ENCODE measurements at regions not wholly inside any gene's neighbourhood (a gene's known extent, or its start where the extent isn't known, plus 50 kb on each side); places are given as distances from the start of the nearest gene placed in this dataset.

DNA sequence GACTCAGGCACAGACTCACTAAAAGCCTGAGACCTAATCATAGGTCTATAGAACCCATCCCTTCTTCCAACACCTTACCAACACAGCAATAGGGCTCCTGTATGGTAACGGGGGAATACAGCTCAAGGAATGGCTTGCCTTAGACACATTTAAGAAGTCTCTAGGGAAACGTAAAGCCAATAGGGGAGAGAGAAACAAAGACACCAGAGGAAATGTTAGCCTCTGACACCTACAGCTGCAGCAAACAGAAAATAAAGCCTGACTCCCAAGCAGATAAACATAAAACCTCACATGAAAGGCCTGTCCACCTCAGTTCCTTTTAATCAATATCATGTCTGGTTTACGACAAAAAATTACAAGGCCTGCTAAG, 51.1 kb upstream of the NCOA1 start:
- Histone ChIP-seq H3K9ac (ENCODE audit: low read length) (no peak overlapping the region), H3K4me1 (ENCODE audit: control insufficient read depth, insufficient read depth, low read length) (peaks cover 14% of the 10 kb centered on the region), H3K4me3 (ENCODE audit: low read length) (no peak overlapping the region), H3K36me3 (ENCODE audit: control insufficient read depth, insufficient read depth, low read length) (no peaks in the 10 kb centered on the region), H3K27ac (ENCODE audit: low read depth, low read length) (no peak overlapping the region), H3K27me3 (ENCODE audit: control insufficient read depth, insufficient read depth, low read length) (no peaks in the 10 kb centered on the region)

DNA sequence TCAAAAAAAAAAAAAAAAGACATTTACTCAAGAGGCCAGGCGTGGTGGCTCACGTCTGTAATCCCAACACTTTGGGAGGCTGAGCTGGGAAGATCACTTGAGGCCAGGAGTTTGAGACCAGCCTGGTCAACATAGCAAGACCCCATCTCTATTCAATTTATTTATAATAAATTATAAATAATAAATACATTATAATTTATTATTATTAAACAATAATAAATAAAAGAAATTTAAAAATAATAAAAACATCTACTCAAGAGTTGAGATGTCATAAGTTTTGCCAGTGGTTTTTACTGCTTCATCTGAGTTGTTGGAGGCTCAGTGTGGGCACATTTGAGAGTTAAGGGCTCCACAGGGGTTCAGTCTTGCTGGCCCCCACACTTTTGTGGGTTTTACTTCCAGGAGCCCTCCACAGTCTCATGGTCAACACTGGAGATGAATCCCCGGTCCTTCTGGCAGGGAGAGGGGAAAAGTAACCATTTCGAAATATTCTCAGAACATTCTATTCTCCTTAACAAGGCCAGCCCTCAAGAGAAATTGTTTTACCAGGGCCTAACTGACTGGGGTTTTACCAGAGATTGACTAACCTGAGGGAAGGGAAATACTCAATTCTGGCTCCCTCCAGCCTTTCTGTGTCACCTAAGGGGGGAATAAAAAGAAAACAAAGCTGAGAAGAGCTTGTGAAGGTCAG, 51.6 kb upstream of the NCOA1 start:
- H3K4me1 ChIP-seq (ENCODE audit: control insufficient read depth, insufficient read depth, low read length): peaks cover 16% of the 10 kb centered on the region
- H3K4me3 ChIP-seq (ENCODE audit: low read length): no peak overlapping the region
- H3K36me3 ChIP-seq (ENCODE audit: control insufficient read depth, insufficient read depth, low read length): no peaks in the 10 kb centered on the region
- H3K27ac ChIP-seq (ENCODE audit: low read depth, low read length): no peak overlapping the region
- no peak overlapping the region for H3K9ac ChIP-seq (ENCODE audit: low read length)
- no peaks in the 10 kb centered on the region for H3K27me3 ChIP-seq (ENCODE audit: control insufficient read depth, insufficient read depth, low read length)

DNA sequence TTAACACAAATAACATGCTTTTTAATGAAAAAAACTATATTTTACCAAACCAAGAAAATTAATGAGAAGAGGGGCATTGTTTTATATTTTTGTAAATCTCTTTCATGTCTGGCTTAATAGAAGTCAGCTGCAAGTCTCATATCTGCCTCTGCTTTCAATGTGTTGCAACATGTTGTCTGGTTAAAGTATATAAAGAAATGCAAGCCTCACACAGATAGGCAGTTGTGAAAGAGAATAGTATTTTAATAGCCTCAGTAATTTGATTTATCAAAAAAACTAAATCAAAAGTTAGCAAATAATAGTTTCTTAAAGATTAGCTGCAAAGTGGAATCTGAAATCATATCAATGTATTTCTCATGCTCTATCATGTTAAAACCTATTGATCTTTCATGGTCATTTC, 52.9 kb upstream of the NCOA1 start:
- Histone ChIP-seq H3K4me3 (ENCODE audit: low read length) (no peak overlapping the region), H3K27ac (ENCODE audit: low read depth, low read length) (no peak overlapping the region)

DNA sequence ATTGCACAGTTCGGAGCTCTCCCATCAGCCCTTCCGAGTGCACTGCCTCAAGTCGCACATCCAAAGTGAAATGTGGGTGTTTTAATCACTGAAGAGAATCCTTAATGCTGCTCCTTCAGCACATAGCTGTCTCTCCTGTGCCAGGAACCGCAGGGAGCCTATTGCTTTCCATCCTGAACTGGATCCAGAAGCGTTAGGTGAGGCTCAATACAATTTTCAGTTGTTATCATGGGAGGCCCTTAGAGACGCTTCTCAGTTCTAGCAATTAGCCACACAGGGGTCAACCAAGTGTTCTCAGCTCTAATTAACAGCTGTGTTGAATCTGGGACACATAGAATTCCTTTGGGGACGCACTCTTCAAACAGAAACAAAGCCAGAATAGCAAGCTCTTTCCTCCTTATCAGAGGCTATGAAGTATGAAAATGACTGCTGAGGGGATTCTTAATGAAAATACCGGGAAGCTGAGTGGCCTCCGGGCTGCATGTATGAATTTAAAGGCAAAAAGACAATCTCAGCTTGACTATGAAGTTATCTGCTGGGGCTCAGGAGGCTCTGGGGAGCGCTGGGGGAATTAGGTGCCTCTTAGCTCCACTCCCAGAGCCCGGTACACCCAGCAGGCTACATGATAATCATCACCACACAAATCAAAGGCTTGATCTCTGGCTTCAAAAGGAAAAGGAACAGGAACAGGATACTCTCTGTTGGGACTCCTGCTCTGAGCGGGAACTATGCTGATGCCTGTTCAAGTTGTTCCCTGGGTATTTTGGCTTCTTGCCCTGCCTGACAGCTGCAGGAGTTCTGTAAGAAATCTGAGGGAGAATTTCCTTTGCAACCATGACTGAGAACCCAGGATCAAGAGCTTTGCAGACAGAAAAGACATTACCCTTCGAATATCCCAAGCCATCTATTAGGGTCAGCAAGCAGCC, 55.4 kb upstream of the NCOA1 start:
- no peaks in the 10 kb centered on the region for H3K36me3 ChIP-seq (ENCODE audit: control insufficient read depth, insufficient read depth, low read length)
- no peak overlapping the region for H3K4me3 ChIP-seq (ENCODE audit: low read length)
- no peaks in the 10 kb centered on the region for H3K27me3 ChIP-seq (ENCODE audit: control insufficient read depth, insufficient read depth, low read length)
- H3K9ac ChIP-seq (ENCODE audit: low read length): no peak overlapping the region
- H3K27ac ChIP-seq (ENCODE audit: low read depth, low read length): peak overlapping the region; percentile 58
- H3K4me1 ChIP-seq (ENCODE audit: control insufficient read depth, insufficient read depth, low read length): peaks cover 16% of the 10 kb centered on the region

More for the DNA sequence above, 52.9 kb upstream of the NCOA1 start:
- Histone ChIP-seq H3K36me3 (ENCODE audit: control insufficient read depth, insufficient read depth, low read length) (no peaks in the 10 kb centered on the region), H3K4me1 (ENCODE audit: control insufficient read depth, insufficient read depth, low read length) (peaks cover 16% of the 10 kb centered on the region), H3K27me3 (ENCODE audit: control insufficient read depth, insufficient read depth, low read length) (no peaks in the 10 kb centered on the region), H3K9ac (ENCODE audit: low read length) (no peak overlapping the region)

DNA sequence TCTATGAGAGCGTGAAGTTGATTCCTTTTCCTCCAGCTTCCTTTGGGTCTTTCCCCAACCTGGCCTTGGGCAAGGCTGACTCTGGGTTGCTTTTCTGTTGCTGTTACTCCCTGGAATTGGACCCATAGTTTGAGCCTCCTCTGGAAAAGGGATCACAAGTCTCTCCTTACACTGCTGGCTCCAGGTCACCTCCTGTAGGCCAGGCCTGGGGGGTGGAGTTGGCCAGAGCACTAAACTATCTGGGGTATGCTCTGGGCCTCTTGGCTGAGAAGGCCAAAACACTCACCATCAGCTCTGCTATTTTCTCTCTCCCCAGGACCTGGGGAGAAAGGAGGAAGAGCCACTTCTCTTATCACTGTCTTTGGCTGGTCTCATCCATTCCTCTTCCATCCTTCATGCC, 56.5 kb upstream of the NCOA1 start:
- Histone ChIP-seq H3K4me3 (ENCODE audit: low read length) (no peak overlapping the region), H3K4me1 (ENCODE audit: control insufficient read depth, insufficient read depth, low read length) (peaks cover 16% of the 10 kb centered on the region), H3K27ac (ENCODE audit: low read depth, low read length) (no peak overlapping the region), H3K27me3 (ENCODE audit: control insufficient read depth, insufficient read depth, low read length) (no peaks in the 10 kb centered on the region), H3K9ac (ENCODE audit: low read length) (no peak overlapping the region), H3K36me3 (ENCODE audit: control insufficient read depth, insufficient read depth, low read length) (no peaks in the 10 kb centered on the region)

DNA sequence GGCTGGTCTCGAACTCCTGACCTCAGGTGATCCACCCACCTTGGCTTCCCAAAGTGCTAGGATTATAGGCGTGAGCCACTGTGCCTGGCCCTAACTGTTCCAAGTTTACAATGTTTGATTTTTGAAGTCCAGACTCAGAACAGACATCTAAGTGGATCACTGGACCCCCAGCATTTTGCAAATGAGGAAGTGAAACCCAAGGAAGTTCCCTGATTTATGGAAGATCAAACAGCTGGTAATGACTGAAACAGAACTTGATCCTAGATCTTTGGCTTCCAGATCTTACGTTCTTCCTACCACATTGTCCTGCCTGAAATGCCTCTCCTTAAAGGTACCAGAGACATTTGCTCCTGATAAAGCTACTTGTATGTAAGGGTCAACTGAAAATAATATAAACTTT, 58.3 kb upstream of the NCOA1 start:
- Histone ChIP-seq H3K9ac (ENCODE audit: low read length) (no peak overlapping the region), H3K36me3 (ENCODE audit: control insufficient read depth, insufficient read depth, low read length) (no peaks in the 10 kb centered on the region), H3K27ac (ENCODE audit: low read depth, low read length) (no peak overlapping the region), H3K4me3 (ENCODE audit: low read length) (no peak overlapping the region), H3K27me3 (ENCODE audit: control insufficient read depth, insufficient read depth, low read length) (no peaks in the 10 kb centered on the region), H3K4me1 (ENCODE audit: control insufficient read depth, insufficient read depth, low read length) (peaks cover 20% of the 10 kb centered on the region)

DNA sequence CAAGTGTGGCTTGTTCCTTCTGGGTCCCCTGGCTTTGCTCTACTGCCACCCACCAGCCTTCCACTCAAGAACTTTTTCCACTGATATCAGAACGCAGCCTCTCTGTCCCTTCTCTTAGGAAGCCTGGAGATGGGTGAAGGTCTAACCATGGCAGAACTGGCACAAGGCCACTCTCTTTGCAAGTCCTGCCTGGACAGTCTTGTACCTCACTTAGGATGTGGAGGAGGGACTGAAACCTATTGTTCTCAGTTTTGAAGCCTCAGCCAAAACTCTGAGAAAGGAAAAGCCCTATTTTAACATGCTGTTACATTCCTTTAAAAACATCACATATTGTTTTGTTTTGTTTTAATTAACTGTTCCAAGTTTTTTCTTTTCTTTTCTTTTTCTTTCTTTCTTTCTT, 58.9 kb upstream of the NCOA1 start:
- Histone ChIP-seq H3K27me3 (ENCODE audit: control insufficient read depth, insufficient read depth, low read length) (no peaks in the 10 kb centered on the region), H3K4me3 (ENCODE audit: low read length) (no peak overlapping the region), H3K36me3 (ENCODE audit: control insufficient read depth, insufficient read depth, low read length) (no peaks in the 10 kb centered on the region), H3K4me1 (ENCODE audit: control insufficient read depth, insufficient read depth, low read length) (peaks cover 20% of the 10 kb centered on the region), H3K27ac (ENCODE audit: low read depth, low read length) (no peak overlapping the region), H3K9ac (ENCODE audit: low read length) (no peak overlapping the region)

DNA sequence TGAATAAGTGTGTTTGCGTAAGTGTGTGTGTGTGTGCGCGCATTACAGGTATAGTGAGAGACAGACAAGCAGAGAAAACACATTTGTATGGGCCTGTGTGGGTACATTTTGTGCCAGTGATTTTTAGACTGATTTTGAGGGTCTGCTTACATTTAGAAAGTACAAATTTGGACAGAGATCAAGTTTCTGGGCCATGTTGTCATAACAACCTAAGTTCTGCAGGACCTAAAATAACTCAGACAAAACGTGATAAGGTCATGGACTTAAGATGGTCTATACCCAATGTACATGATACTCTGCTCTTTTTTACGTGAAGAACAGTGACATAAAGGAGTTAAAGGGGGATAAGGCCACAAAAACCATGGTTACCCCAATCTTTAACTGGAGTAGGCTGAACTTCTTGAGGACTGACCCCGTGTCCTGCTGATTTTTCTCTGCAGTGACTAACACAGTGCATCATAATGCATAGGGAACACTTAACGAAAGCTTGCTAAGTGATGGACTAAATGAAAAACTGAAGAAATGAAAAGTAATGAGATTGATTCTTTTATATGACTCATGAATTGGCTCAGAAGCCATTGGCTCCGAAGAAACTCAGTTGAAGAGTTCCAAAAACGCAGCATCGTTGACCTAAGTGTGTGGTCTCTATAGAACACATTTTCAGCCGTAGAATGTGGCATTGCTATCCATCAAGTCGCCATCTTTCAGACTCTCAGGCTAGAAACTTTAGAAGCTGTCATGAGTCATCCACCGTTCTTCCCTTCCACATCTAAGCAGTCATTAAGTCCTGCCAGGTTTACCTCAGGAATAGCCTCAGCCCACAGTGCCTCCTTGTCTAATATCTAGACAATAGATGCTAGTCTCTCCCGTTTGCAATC, 61.6 kb upstream of the NCOA1 start:
- H3K4me3 ChIP-seq (ENCODE audit: low read length): no peak overlapping the region
- H3K27ac ChIP-seq (ENCODE audit: low read depth, low read length): no peak overlapping the region
- peaks cover 4% of the 10 kb centered on the region for H3K4me1 ChIP-seq (ENCODE audit: control insufficient read depth, insufficient read depth, low read length)
- no peaks in the 10 kb centered on the region for H3K36me3 ChIP-seq (ENCODE audit: control insufficient read depth, insufficient read depth, low read length)
- no peaks in the 10 kb centered on the region for H3K27me3 ChIP-seq (ENCODE audit: control insufficient read depth, insufficient read depth, low read length)
- no peak overlapping the region for H3K9ac ChIP-seq (ENCODE audit: low read length)

DNA sequence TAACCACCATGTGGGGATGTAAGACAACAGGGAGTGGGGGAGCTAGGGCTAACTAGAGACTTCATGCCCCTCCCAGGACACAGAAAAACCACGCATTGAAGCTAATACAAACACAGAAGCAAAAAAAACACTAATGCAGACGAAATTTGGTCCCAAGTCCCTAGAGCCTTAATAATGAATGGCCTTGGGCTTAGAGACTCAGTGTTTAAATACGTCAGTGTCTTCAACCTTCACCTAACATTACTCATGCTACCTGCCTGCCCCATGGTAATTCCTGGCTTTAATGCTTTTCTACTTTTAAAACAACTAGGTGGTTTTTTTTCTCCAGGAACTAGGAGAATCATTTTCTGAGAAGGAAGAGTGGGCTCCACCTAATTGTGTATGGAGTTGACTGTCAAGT, 64.1 kb upstream of the ITSN2 start:
- Histone ChIP-seq H3K27me3 (ENCODE audit: control insufficient read depth, insufficient read depth, low read length) (no peaks in the 10 kb centered on the region), H3K4me1 (ENCODE audit: control insufficient read depth, insufficient read depth, low read length) (peaks cover 4% of the 10 kb centered on the region), H3K36me3 (ENCODE audit: control insufficient read depth, insufficient read depth, low read length) (no peaks in the 10 kb centered on the region), H3K27ac (ENCODE audit: low read depth, low read length) (no peak overlapping the region), H3K9ac (ENCODE audit: low read length) (no peak overlapping the region), H3K4me3 (ENCODE audit: low read length) (no peak overlapping the region)

DNA sequence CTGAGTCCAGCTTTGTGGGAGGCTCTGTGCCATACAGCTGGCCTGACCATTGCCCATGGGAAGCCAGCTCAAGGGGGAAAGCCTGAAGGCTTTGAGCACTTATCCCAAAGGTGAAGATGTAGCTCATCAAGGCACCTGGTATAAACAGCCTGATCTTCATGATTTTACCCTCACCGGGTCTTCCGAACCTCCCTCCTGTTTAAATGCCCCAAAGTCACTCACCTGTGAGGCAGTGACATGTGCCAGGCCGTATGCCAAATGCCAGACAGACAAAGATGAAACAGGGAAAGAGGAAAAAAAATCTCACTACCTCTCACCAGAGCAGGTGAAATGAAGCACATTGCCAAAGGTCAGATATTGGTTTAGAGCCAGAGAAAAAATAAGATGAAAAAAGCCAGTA, 62.8 kb upstream of the ITSN2 start:
- no peaks in the 10 kb centered on the region for H3K4me1 ChIP-seq (ENCODE audit: control insufficient read depth, insufficient read depth, low read length)
- no peak overlapping the region for H3K27ac ChIP-seq (ENCODE audit: low read depth, low read length)
- H3K9ac ChIP-seq (ENCODE audit: low read length): no peak overlapping the region
- H3K36me3 ChIP-seq (ENCODE audit: control insufficient read depth, insufficient read depth, low read length): no peaks in the 10 kb centered on the region
- H3K4me3 ChIP-seq (ENCODE audit: low read length): no peak overlapping the region
- no peaks in the 10 kb centered on the region for H3K27me3 ChIP-seq (ENCODE audit: control insufficient read depth, insufficient read depth, low read length)

DNA sequence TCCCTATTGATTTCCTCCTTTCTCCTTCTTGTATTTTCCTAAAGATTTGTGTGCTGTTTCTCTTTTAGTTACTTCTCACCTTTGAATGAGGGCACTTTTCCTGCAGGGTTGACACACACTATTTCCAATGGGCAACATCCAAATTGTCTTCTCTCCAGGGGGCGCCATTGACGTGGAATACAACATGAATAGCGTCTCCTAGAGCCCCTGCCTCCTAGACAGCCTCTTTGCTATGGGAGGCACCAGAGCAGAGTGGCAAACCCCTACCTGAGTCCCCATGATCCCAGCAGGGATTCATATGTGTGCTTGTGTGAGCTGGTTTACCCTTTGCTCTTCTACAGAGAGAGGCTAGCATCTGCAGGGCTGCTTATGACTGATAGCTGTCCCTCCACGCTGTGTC, 61.3 kb upstream of the ITSN2 start:
- H3K9ac ChIP-seq (ENCODE audit: low read length): no peak overlapping the region
- no peaks in the 10 kb centered on the region for H3K4me1 ChIP-seq (ENCODE audit: control insufficient read depth, insufficient read depth, low read length)
- no peak overlapping the region for H3K27ac ChIP-seq (ENCODE audit: low read depth, low read length)
- no peaks in the 10 kb centered on the region for H3K27me3 ChIP-seq (ENCODE audit: control insufficient read depth, insufficient read depth, low read length)
- no peaks in the 10 kb centered on the region for H3K36me3 ChIP-seq (ENCODE audit: control insufficient read depth, insufficient read depth, low read length)
- no peak overlapping the region for H3K4me3 ChIP-seq (ENCODE audit: low read length)

DNA sequence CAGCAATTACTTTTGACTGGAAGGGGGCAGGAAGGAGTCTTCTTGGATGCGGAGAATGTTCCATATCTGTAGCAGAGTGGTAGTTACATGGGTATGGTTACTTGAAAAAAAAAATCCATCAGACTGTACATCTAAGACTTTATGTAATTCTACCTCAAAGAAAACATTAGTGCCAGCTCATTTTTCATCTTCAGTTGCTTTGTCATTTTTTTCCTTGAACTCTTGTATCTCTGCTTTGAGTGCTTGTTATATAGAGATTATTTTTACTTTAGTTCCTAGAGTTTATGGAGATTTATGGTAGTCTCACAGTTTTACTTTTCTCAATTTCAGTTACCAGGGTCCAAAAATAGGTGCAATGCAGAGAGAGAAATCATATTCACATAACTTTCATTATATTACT, 60.0 kb upstream of the ITSN2 start:
- no peaks in the 10 kb centered on the region for H3K27me3 ChIP-seq (ENCODE audit: control insufficient read depth, insufficient read depth, low read length)
- H3K36me3 ChIP-seq (ENCODE audit: control insufficient read depth, insufficient read depth, low read length): no peaks in the 10 kb centered on the region
- no peak overlapping the region for H3K27ac ChIP-seq (ENCODE audit: low read depth, low read length)
- no peak overlapping the region for H3K9ac ChIP-seq (ENCODE audit: low read length)
- H3K4me3 ChIP-seq (ENCODE audit: low read length): no peak overlapping the region
- H3K4me1 ChIP-seq (ENCODE audit: control insufficient read depth, insufficient read depth, low read length): no peaks in the 10 kb centered on the region

All from rectal smooth muscle tissue (tissue), 1 donor.